Spleen (tissue), 7 donors: ENCODE measurements at regions not wholly inside any gene's neighbourhood (a gene's known extent, or its start where the extent isn't known, plus 50 kb on each side); places are given as distances from the start of the nearest gene placed in this dataset.

Experiments used
- CTCF ChIP-seq, 11 experiments: fragments of 200-600 bp in 7 of 11; fragments of 450-650 bp in 4 of 11; sonication (generic) in 4 of 11; IDR thresholded peaks in 8 of 11; conservative IDR thresholded peaks in 3 of 11; 1 replicate in 7 of 11; 2 replicates in 4 of 11; pipeline versions ENCODE4 v1.4.0 to v1.8.0; 2016 to 2021; ENCODE audit warnings: antibody characterized with exemption in 11 of 11, inconsistent platforms in 4 of 11, mild to moderate bottlenecking in 1 of 11
- POLR2A ChIP-seq, 3 donors: fragments of 450-650 bp; IDR thresholded peaks; one replicate each; pipeline ENCODE4 v1.5.1; 2017; ENCODE audit warnings: antibody characterized with exemption in 3 of 3, mild to moderate bottlenecking in 1 of 3
- POLR2AphosphoS5 ChIP-seq, 3 donors: sonication (generic); formaldehyde crosslinking; IDR thresholded peaks; one replicate each; pipeline ENCODE4 v1.5.1; 2017; ENCODE audit warnings: antibody characterized with exemption in 3 of 3
- donor health status: DM: no; HTN: no; CAD: no; lungs with moderate emphysema.
- donor health status: DM: no; HTN: no; CAD: no.
- donor health status: DM: no; HTN: no; CAD: no.

GRCh38 chr2:215753808-215754207, 259.5 kb downstream of the MREG start:
- TF ChIP-seq CTCF (IDR thresholded peaks at IDR 0.05 in 8 of 11, conservative IDR thresholded peaks at IDR 0.05 in 3 of 11) (no peak), POLR2AphosphoS5 (IDR thresholded peaks at IDR 0.05) (no peak), POLR2A (IDR thresholded peaks at IDR 0.05) (no peak)
